Type B pancreatic cell (in vitro differentiated cells): ENCODE measurements at regions not wholly inside any gene's neighbourhood (a gene's known extent, or its start where the extent isn't known, plus 50 kb on each side); places are given as distances from the start of the nearest gene placed in this dataset.

Source experiments
- DNase-seq: peaks from one replicate; pipeline ENCODE4 v3.0.0; 2021; ENCODE audit warnings: mixed read lengths; ENCODE audit not compliant: unreplicated experiment; ENCODE audit errors: extremely low spot score
- H3K27ac Mint-ChIP-seq: 2 replicates; pipeline ENCODE4 v1.8.0; 2021; ENCODE audit warnings: mild to moderate bottlenecking, mixed read lengths
- H3K27me3 Mint-ChIP-seq: 2 replicates; pipeline ENCODE4 v1.8.0; 2021; ENCODE audit warnings: mixed read lengths
- H3K36me3 Mint-ChIP-seq: 2 replicates; pipeline ENCODE4 v1.8.0; 2021; ENCODE audit warnings: mixed read lengths
- H3K4me1 Mint-ChIP-seq: one replicate; pipeline ENCODE4 v1.8.0; 2021; ENCODE audit warnings: mixed read lengths; ENCODE audit not compliant: unreplicated experiment
- H3K4me3 Mint-ChIP-seq: 2 replicates; pipeline ENCODE4 v1.8.0; 2021; ENCODE audit warnings: mild to moderate bottlenecking, mixed read lengths
- H3K9me3 Mint-ChIP-seq: 2 replicates; pipeline ENCODE4 v1.8.0; 2021; ENCODE audit warnings: mixed read lengths
- TF ChIP-seq, protein P1 (sequence below): fragments of 200-600 bp; sonication (generic); conservative IDR thresholded peaks from 2 replicates; pipeline ENCODE4 v1.5.0; 2021; ENCODE audit warnings: antibody characterized with exemption, mild to moderate bottlenecking

DNA sequence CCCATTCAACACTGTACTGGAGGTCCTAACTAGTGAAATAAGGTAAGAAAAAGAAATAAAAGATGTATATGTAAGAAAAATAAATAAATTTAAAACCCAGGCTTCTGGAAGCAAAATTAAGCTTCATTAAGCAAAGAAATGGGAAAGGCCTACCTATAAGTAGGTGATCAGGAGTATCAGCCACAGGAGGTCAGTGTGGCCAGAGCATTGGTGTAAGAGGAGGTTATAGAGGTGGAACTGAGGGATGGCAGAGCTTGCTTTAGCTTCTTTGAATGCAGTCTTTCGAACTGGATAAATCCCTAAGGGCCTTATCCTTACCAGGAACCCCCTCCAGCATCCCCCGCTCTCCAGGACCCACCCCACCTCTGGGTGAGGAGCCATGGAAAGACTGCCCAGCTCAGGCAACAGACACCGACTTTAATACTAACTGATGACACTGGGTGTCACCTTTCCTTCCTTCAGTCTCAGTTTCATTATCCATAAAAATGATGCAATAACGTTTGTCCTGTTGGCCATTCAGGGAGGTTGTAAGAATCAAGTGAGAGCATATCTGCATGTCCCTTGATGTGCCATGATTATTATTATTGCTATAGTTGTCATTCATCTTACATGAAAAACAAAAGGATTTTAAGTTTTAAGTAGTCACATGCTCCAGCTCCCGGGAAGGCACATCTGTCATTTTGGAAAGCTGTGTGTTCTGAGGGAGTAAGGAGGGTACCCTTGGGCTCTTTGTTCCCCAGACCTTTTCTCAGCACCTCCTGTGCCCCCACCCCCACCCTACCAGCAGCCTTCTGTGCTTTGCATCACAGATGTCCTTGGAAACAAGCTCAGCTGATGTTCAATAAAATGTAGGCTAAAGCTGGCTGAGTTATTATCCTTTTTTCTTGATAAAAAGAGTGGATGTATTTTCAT, 50.8 kb upstream of the CTNNA1 start:
- H3K27ac Mint-ChIP-seq: no peak overlapping the region
- H3K27me3 Mint-ChIP-seq: no peaks in the 10 kb centered on the region
- no peak for DNase-seq
- TF ChIP-seq, protein P1, sequence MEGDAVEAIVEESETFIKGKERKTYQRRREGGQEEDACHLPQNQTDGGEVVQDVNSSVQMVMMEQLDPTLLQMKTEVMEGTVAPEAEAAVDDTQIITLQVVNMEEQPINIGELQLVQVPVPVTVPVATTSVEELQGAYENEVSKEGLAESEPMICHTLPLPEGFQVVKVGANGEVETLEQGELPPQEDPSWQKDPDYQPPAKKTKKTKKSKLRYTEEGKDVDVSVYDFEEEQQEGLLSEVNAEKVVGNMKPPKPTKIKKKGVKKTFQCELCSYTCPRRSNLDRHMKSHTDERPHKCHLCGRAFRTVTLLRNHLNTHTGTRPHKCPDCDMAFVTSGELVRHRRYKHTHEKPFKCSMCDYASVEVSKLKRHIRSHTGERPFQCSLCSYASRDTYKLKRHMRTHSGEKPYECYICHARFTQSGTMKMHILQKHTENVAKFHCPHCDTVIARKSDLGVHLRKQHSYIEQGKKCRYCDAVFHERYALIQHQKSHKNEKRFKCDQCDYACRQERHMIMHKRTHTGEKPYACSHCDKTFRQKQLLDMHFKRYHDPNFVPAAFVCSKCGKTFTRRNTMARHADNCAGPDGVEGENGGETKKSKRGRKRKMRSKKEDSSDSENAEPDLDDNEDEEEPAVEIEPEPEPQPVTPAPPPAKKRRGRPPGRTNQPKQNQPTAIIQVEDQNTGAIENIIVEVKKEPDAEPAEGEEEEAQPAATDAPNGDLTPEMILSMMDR: no peak
- peaks cover 35% of the 10 kb centered on the region for H3K4me1 Mint-ChIP-seq
- H3K9me3 Mint-ChIP-seq: no peaks in the 10 kb centered on the region
- H3K36me3 Mint-ChIP-seq: no peaks in the 10 kb centered on the region
- no peak overlapping the region for H3K4me3 Mint-ChIP-seq

DNA sequence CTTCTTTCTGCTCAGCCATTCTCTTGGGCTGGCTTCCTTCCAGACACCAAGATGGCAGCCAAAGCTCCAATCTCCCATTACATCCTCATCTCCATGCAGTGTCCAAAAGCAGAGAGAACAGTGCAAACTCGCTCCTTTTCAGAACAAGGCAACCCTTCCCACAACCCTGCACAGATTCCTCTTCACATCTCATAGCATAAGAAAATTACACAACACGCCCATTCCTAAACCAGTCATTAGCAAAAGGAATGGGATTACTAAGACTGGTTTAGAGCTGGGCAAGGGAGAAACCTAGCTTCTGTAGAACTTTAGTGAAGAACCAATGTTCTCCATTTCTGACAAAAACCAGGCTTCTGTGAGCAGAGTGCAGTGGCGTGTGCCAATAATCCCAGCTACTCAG, 51.5 kb upstream of the CTNNA1 start:
- Mint-ChIP-seq H3K4me3 (no peak overlapping the region), H3K27ac (no peak overlapping the region), H3K36me3 (no peaks in the 10 kb centered on the region), H3K4me1 (peaks cover 33% of the 10 kb centered on the region), H3K9me3 (no peaks in the 10 kb centered on the region), H3K27me3 (no peaks in the 10 kb centered on the region)
- TF ChIP-seq, protein P1: no peak
- DNase-seq: no peak

DNA sequence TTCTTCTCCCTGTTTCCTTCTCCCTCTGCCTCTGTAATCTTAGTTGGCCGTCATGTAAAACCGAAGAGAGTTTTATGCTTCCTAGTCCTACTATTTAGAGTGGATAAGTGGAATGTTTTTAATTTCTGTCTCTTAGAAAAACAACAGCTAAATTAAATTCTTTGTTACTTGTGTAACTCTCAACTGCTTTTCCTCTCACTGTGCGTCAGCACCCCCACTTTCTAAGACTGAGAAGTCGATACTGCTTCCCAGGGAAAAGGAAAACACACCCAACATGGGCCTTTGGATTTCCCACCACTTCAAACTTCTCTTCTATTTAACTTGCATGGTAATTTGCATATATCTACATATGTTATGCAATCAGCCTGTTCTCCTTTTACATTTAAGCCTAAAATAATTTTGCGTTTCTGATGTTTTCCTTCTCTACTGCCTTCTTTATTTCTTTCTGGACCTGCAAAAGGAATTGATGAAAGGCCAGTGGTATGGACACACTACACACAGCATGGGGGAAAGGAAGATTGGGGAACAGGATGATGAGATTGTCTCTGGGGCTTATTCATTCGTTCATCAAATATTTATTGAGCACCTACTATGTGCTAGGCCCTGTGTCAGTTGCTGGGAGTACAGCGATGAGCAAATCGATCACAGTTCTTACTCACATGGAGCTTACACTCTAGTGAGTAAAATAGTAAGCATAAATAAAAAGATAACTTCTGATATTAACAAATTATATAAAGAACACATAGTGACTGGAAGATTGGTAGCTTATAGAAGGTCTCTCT, 52.5 kb upstream of the CTNNA1 start:
- Mint-ChIP-seq H3K4me1 (peaks cover 28% of the 10 kb centered on the region), H3K9me3 (no peaks in the 10 kb centered on the region), H3K27me3 (no peaks in the 10 kb centered on the region), H3K4me3 (no peak overlapping the region), H3K27ac (no peak overlapping the region), H3K36me3 (no peaks in the 10 kb centered on the region)
- TF ChIP-seq, protein P1: no peak
- DNase-seq: no peak

DNA sequence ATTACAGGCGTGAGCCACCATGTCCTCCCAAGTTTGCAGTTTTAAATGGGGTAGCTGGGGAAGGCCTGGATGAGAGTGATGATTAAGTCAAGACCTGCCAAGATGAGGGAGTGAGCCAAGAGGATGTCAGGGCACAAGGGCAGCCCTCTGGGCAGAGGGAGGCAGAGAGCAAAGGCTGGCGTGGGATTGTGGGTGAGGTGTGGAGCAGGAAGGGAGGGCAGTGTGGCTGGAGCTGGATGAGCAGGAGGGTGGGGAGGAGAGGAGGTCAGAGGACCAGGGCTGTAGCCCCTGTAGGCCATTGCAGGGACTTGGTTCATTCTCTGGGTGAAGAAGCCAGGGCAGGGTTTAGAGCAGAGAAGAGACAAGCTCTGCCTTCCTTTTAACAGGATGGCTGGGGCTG, 53.7 kb upstream of the CTNNA1 start:
- Mint-ChIP-seq H3K36me3 (no peaks in the 10 kb centered on the region), H3K9me3 (no peaks in the 10 kb centered on the region), H3K4me1 (peaks cover 16% of the 10 kb centered on the region), H3K27ac (no peak overlapping the region), H3K4me3 (no peak overlapping the region), H3K27me3 (no peaks in the 10 kb centered on the region)
- DNase-seq: no peak
- TF ChIP-seq, protein P1: no peak

DNA sequence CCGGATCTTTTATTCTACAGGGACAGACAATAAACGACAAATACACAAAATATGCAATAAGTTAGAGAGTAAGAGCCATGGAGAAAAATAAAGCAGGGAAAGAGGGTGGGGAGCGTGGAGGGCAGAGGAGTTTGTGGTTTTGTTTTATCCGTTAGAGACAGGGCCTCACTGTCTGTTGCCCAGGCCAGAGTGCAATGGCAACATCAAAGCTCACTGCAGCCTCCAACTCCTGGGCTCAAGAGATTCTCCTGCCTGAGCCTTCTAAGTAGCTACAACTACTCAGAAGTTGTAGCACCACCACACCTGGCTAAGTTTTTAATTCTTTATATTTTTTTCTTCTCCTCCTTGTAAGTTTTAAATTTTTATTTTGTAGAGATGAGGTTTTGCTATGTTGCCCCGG, 54.5 kb upstream of the CTNNA1 start:
- Mint-ChIP-seq H3K4me3 (no peak overlapping the region), H3K27ac (no peak overlapping the region), H3K4me1 (peaks cover 16% of the 10 kb centered on the region), H3K9me3 (no peaks in the 10 kb centered on the region), H3K27me3 (no peaks in the 10 kb centered on the region), H3K36me3 (no peaks in the 10 kb centered on the region)
- no peak for DNase-seq
- TF ChIP-seq, protein P1: no peak
